ENCODE measurements at regions not wholly inside any gene's neighbourhood (a gene's known extent, or its start where the extent isn't known, plus 50 kb on each side); places are given as distances from the start of the nearest gene placed in this dataset.
A peak's percentile ranks its signal among the peaks of the same experiment; 100 is the strongest.

DNA sequence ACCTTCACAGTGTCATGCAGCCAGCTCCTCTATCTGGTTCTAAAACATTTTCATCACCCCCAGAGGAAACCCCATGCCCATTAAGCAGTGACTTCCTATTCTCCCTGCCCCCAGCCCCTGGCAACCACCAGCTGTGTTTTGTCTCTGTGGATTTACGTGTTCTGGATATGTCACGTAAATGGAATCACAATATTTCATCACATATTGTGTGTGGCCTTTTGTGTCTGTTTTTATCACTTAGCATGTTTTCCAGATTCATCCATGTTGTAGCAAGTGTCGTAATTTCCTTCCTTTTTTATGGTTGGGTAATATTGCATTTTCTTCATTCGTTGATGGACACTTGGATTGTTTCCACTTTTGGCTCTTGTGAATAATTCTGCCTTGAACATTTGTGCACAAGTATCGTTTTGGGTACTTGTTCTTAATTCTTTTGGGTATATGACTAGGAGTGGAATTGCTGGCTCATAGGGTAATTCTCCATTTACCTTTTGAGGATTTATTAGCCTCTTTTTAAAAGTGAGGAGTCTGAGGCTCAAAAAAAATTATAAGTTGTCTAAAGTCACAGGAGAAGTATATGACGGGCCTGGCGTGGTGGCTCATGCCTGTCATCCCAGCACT is 127.0 kb downstream of the MRPS6 start:
- no peak overlapping the region for H3K4me3 ChIP-seq (replicated peaks in 1 of 2; ENCODE audit: low read depth in 2 of 2, low read length in 2 of 2)
- peak; percentile 35 to 63 for DNase-seq (ENCODE audit: low read depth in 2 of 2)
- TF ChIP-seq CTCF (IDR thresholded peaks at IDR 0.05; ENCODE audit: low read depth, low read length), result no peak

DNA sequence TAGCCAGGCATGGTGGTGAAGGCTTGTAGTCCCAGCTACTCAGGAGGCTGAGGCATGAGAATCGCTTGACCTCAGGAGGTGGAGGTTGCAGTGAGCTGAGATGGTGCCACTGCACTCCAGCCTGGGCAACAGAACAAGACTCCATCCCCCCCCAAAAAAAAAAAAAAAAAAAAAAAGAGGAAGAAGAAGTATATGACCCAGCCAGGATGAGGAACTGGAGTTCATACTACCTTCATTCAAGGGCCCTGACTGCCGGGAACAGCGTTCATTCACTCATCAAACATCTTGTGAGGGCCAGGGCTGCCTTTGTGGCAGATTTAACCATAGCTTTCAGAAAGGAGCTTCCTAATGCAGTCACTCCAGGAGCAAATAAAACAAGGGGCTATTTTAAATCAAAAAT is 127.6 kb downstream of the MRPS6 start:
- DNase-seq (ENCODE audit: low read depth in 2 of 2), result no peak
- no peak overlapping the region for H3K4me3 ChIP-seq (replicated peaks in 1 of 2; ENCODE audit: low read depth in 2 of 2, low read length in 2 of 2)
- no peak for TF ChIP-seq CTCF (IDR thresholded peaks at IDR 0.05; ENCODE audit: low read depth, low read length)

DNA sequence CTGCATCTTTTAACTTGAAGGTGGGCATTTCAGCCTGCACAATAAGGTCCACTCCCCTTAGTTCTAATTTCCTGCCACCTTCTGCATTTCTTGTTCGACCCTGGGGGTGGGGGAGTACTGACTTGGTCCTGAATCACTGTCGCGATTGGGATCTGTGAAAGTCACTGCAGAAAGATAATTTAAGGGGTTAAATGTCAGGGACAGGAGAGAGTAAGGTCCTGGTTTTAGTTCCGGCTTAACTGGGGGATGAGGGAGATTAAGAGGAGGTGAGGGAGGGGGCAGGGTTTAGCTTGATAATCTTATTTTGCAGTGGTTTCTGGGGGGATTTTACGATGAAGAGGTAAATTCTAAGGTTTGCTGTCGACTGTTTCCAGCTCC is 128.1 kb downstream of the MRPS6 start:
- peak overlapping the region; percentile 39 to 50 for H3K4me3 ChIP-seq (replicated peaks in 1 of 2; ENCODE audit: low read depth in 2 of 2, low read length in 2 of 2)
- TF ChIP-seq CTCF (IDR thresholded peaks at IDR 0.05; ENCODE audit: low read depth, low read length), result no peak
- no peak for DNase-seq (ENCODE audit: low read depth in 2 of 2)

DNA sequence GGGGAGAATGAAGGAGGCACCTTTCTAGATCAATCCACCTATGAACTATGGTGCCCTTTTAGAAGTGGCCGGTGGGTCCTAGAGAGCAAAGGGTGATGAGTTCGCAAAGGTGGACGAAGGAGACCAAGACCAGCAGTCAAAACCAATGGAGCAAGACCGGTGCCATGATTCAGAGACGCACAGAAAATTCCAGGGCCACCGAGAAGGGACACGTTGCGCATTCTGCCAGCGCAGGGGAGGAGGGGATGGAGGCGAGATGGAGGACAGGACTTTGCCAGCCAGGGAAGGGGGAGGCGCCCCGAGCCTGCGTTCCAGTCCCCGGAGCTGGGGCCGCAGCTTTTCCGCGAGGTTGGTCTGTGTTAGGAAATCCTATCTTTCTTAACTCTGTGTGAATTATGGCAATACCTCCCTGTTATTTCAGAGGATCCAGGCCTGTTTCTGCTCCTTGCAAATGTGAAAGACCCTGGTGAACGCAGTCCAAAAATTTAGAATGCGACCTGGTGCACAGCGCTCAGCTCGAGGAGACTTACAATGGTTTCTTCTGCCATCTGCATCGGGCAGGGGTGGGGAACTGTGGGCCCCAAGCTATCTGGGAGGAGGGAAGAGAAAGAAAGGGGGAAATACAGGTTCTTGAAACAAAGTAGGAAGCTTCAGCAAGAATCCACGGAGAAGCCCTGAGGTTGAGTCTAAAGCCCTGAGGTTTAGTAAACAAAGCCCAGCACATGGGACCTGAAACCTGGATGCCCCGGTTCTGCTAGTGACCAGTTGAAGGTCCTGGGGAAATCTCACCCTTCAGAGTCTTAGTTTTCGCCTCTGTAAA is 129.4 kb downstream of the MRPS6 start:
- H3K4me3 ChIP-seq (replicated peaks in 1 of 2; ENCODE audit: low read depth in 2 of 2, low read length in 2 of 2), result no peak overlapping the region
- TF ChIP-seq CTCF (IDR thresholded peaks at IDR 0.05; ENCODE audit: low read depth, low read length), result no peak
- DNase-seq (ENCODE audit: low read depth in 2 of 2), result peak in 1 of 2 donors; percentile 32

DNA sequence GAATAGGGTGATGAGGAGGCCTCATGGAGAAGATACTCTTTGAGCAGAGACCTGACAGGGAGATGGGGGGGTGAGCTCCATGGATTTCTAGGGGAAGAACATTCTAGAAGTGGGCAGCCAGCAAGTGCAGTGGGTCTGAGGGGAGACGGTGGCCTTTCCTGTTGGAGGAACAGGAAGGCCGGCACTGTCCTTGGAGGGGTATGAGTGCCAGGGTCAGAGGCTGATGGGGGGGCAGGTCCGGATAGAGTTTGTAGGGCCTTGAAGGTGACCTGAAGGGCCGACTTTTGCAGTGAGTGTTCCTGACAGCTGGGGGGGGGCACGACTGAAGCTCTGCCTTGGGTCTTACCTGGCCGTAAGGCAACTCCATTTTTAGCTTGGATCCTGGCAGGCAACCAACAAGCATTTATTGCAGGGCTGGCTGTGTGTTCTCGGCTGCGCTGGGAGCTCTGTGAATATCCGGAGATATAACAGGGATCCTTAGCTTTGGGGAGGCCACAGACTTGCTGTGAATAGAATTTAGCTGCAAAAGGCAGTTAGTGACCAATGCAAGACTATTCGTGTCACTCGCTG is 130.6 kb downstream of the MRPS6 start:
- no peak for DNase-seq (ENCODE audit: low read depth in 2 of 2)
- no peak overlapping the region for H3K4me3 ChIP-seq (replicated peaks in 1 of 2; ENCODE audit: low read depth in 2 of 2, low read length in 2 of 2)
- TF ChIP-seq CTCF (IDR thresholded peaks at IDR 0.05; ENCODE audit: low read depth, low read length), result no peak

DNA sequence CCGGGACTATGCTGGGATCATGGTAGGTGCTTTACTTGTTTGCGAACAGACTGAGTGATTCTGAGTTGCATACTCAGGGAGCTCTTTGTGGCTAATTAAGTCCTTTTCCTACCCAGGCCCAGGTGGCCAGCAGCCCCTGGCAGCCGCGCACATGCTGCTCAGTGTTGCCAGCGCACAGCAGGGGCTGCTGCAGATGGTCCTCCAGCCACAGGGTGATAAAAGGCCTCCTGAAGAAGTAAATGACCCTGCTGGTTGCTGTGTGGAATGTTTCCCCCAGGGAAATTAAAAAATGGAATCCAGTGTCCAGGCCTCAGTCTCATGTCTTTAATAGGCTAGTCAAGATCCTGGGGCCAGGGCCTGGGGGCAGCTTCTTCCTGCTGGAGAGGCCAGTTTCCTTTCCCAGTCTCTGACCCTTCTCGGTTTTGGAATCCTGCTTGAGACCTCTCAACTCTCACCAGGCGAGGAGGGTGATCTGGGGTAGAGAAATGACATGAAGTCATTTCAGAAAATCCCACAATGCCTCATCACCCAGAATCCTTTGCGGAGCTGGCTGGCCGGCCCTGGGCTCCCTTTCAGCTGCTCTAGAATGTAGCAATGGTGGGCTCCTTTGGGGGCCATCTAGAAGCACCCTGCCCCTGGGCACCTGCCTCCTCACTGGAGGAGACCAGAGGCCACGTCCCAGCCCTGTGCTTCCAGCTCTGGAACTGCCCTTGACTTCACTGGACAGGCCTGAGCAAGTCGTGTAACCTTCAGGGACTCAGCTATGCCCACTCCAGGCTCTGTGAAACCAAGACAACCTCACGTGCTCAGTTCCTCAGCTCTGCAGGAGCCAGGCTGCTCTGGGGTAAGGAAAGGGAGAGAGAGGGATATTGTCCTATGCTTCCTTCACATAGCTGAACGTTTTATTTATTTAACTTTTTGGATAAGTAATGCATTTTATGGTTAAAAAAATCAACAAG is 131.4 kb downstream of the MRPS6 start:
- no peak for TF ChIP-seq CTCF (IDR thresholded peaks at IDR 0.05; ENCODE audit: low read depth, low read length)
- no peak for DNase-seq (ENCODE audit: low read depth in 2 of 2)
- no peak overlapping the region for H3K4me3 ChIP-seq (replicated peaks in 1 of 2; ENCODE audit: low read depth in 2 of 2, low read length in 2 of 2)

Data from cardiac fibroblast (primary cell).